ENCODE measurements at regions not wholly inside any gene's neighbourhood (a gene's known extent, or its start where the extent isn't known, plus 50 kb on each side); places are given as distances from the start of the nearest gene placed in this dataset.

GRCh38 chr6:34627296-34627695 is 69.3 kb downstream of the ILRUN start:
- no peak overlapping the region for H3K27ac ChIP-seq
- no peak for TF ChIP-seq CTCF (IDR thresholded peaks at IDR 0.05)
- H3K9me3 ChIP-seq, result no peaks in the 10 kb centered on the region
- WGBS, 3 donors, result 91 to 99% (median 93%) methylated on average over 3 of the region's 3 CpGs
- no peaks in the 10 kb centered on the region for H3K27me3 ChIP-seq (ENCODE audit: insufficient read depth in 3 of 3, low read length in 2 of 3)
- no peak for ATAC-seq
- H3K4me1 ChIP-seq, result peaks cover 10% of the 10 kb centered on the region
- intact Hi-C loops (cut with DNase I), result no loop called here
- DNase-seq, result no peak
- no peak overlapping the region for H3K4me3 ChIP-seq
- H3K36me3 ChIP-seq (ENCODE audit: insufficient read depth in 1 of 2, low read depth in 1 of 2), result peaks cover 2 to 3% of the 10 kb centered on the region in 2 donors

DNA sequence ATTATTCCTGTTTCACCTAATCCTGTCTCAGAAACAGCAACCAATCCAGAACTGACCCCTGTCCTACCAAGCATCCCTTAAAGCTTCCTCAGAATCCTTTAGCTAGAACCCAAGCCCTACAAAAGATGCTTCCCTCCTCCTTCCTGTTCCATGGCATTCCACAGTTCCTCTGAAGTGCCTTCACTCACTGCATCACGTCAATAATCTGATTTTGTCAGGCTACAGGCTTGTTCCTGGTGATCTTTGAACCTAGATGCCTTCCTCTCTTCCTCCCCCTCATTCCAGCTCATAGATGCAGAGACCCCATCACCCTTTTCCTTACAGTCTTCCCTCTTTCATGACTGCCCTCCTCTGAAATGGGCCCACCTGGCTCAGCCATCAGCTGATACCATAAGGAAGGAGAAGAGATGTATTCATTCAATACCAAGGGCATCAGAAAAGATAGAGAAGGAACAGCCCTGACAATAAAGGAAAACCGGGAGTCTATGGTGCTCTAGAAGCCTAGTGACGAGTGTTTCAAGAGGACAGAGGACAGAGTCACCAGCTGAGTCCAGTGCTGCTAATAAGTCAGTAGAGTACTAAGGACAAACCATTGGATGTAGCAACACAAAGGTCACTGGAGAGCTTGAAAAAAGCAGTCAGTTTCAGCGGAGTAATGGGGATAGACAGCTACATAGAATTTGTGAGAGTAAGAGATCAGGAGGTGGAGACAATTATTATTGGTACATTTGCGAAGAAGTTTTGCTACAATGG is 62.5 kb upstream of the SPDEF start:
- H3K4me1 ChIP-seq, result no peaks in the 10 kb centered on the region
- no peak for TF ChIP-seq CTCF (IDR thresholded peaks at IDR 0.05)
- DNase-seq, result no peak
- whole genome bisulfite sequencing, 3 donors, result 92 to 94% (median 92%) methylated on average over 5 of the region's 5 CpGs
- peak in 1 of 4 donors; percentile 53 for ATAC-seq
- H3K4me3 ChIP-seq, result no peak overlapping the region
- H3K27ac ChIP-seq, result no peak overlapping the region
- intact Hi-C loops (cut with DNase I), result no loop called here
- no peaks in the 10 kb centered on the region for H3K9me3 ChIP-seq
- peaks cover 3 to 13% of the 10 kb centered on the region in 2 donors for H3K36me3 ChIP-seq (ENCODE audit: insufficient read depth in 1 of 2, low read depth in 1 of 2)
- H3K27me3 ChIP-seq (ENCODE audit: insufficient read depth in 3 of 3, low read length in 2 of 3), result no peaks in the 10 kb centered on the region

DNA sequence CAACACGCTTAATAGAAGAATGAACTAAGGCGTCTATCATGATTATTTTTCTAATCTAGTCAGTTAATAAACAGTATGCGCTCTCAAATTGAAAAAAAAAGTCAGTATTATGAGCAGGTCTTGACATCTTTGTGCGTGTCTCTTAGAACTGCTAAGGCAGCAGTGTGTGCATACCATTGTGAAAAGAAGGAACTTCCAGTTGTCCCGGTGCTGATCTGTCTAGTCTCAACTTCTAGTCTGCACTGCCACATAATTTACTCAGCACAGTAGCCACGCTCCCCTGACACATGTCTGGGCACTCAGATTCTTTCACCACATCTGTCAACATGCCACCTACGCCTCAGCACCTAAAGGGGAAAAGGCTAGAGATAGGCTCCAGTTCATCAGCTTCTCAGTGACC is 61.1 kb upstream of the SPDEF start:
- H3K4me3 ChIP-seq, result no peak overlapping the region
- no peak for ATAC-seq
- intact Hi-C loops (cut with DNase I), result no loop called here

DNA sequence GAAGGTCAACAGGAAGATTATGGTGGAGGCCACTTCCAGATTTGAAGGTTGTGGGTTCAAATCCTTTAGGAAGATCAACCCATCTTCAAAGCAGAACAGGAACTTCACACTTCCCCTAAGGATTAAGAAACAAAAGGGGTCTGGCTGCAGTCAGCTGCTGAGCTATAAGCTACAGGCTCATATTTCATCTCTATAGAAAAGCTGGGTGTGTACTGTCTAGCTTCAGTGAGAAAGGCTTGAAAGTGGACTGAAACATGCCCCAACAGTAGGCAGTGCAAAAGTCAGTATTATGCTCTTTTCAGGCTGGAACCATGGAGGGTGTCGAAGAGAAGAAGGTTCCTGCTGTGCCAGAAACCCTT is 60.1 kb upstream of the SPDEF start:
- H3K27ac ChIP-seq, result no peak overlapping the region
- no peaks in the 10 kb centered on the region for H3K9me3 ChIP-seq
- intact Hi-C loops (cut with DNase I), result no loop called here
- no peaks in the 10 kb centered on the region for H3K27me3 ChIP-seq (ENCODE audit: insufficient read depth in 3 of 3, low read length in 2 of 3)
- H3K36me3 ChIP-seq (ENCODE audit: insufficient read depth in 1 of 2, low read depth in 1 of 2), result peaks cover 3 to 13% of the 10 kb centered on the region in 2 donors
- 89 to 98% (median 96%) methylated on average over 1 of the region's 1 CpG for WGBS, 3 donors
- DNase-seq (no peak), ATAC-seq (no peak)
- TF ChIP-seq CTCF (IDR thresholded peaks at IDR 0.05), result no peak
- no peak overlapping the region for H3K4me3 ChIP-seq
- peaks cover 12% of the 10 kb centered on the region for H3K4me1 ChIP-seq

More for the DNA sequence above, 61.1 kb upstream of the SPDEF start:
- Histone ChIP-seq H3K9me3 (no peaks in the 10 kb centered on the region), H3K36me3 (ENCODE audit: insufficient read depth in 1 of 2, low read depth in 1 of 2) (peaks cover 3 to 13% of the 10 kb centered on the region in 2 donors), H3K27me3 (ENCODE audit: insufficient read depth in 3 of 3, low read length in 2 of 3) (no peaks in the 10 kb centered on the region), H3K27ac (no peak overlapping the region), H3K4me1 (peaks cover 3% of the 10 kb centered on the region)
- DNase-seq, result no peak
- WGBS, 3 donors, result 87 to 95% (median 92%) methylated on average over 7 of the region's 7 CpGs
- TF ChIP-seq CTCF (IDR thresholded peaks at IDR 0.05), result no peak

All from psoas muscle (tissue), 7 donors.